Neural progenitor cell (in vitro differentiated cells): ENCODE measurements at regions not wholly inside any gene's neighbourhood (a gene's known extent, or its start where the extent isn't known, plus 50 kb on each side); places are given as distances from the start of the nearest gene placed in this dataset.

Experiments used
- DNase-seq: peaks from one replicate; pipeline ENCODE4 v3.0.0-alpha.2; 2016; ENCODE audit warnings: low spot score
- H2AFZ ChIP-seq: fragments of 200-600 bp; sonication (generic); replicated peaks from 2 replicates; pipeline ENCODE4 v1.6.1; 2016; ENCODE audit warnings: antibody characterized with exemption
- H3F3A ChIP-seq: fragments of 200-600 bp; sonication (generic); 2 replicates; pipeline ENCODE4 v1.6.1; 2016; ENCODE audit warnings: antibody characterized with exemption, low read depth
- H3K27ac ChIP-seq: fragments of 200-600 bp; sonication (generic); 2 replicates; pipeline ENCODE4 v1.5.1; 2016; ENCODE audit warnings: mild to moderate bottlenecking
- H3K27me3 ChIP-seq: fragments of 200-600 bp; sonication (generic); 2 replicates; pipeline ENCODE4 v1.6.1; 2016; ENCODE audit warnings: mild to moderate bottlenecking, moderate library complexity
- H3K36me3 ChIP-seq: fragments of 200-600 bp; sonication (generic); 2 replicates; pipeline ENCODE4 v1.5.1; 2016
- H3K4me1 ChIP-seq: fragments of 200-600 bp; sonication (generic); 2 replicates; pipeline ENCODE4 v1.6.1; 2016; ENCODE audit warnings: mixed run types
- H3K4me2 ChIP-seq: fragments of 200-600 bp; sonication (generic); 2 replicates; pipeline ENCODE4 v1.6.1; 2016
- H3K4me3 ChIP-seq: fragments of 200-600 bp; sonication (generic); 2 replicates; pipeline ENCODE4 v1.5.1; 2016
- H3K79me2 ChIP-seq: fragments of 200-600 bp; sonication (generic); 2 replicates; pipeline ENCODE4 v1.6.1; 2016; ENCODE audit warnings: low read depth
- H3K9ac ChIP-seq: fragments of 200-600 bp; sonication (generic); 2 replicates; pipeline ENCODE4 v1.6.1; 2016
- H3K9me3 ChIP-seq: fragments of 200-600 bp; sonication (generic); 2 replicates; pipeline ENCODE4 v1.5.1; 2016; ENCODE audit warnings: low read depth
- H4K20me1 ChIP-seq: fragments of 200-600 bp; sonication (generic); 2 replicates; pipeline ENCODE4 v1.6.1; 2016; ENCODE audit warnings: low read depth
- H3K27ac Mint-ChIP-seq: 3 replicates; pipeline ENCODE4 v1.8.0; 2021; ENCODE audit warnings: mixed read lengths
- H3K27me3 Mint-ChIP-seq: 2 replicates; pipeline ENCODE4 v1.8.0; 2022; ENCODE audit warnings: low read depth, mild to moderate bottlenecking, inconsistent platforms, moderate library complexity, mixed read lengths; ENCODE audit not compliant: insufficient read depth
- H3K36me3 Mint-ChIP-seq: 3 replicates; pipeline ENCODE4 v1.8.0; 2021; ENCODE audit warnings: mixed read lengths
- H3K4me1 Mint-ChIP-seq: 3 replicates; pipeline ENCODE4 v1.8.0; 2021; ENCODE audit warnings: mixed read lengths
- H3K4me3 Mint-ChIP-seq: 3 replicates; pipeline ENCODE4 v1.8.0; 2021; ENCODE audit warnings: mild to moderate bottlenecking, moderate library complexity, mixed read lengths
- H3K9me3 Mint-ChIP-seq: 3 replicates; pipeline ENCODE4 v1.8.0; 2020; ENCODE audit warnings: mixed read lengths
- EZH2 ChIP-seq: fragments of 200-600 bp; sonication (generic); IDR thresholded peaks from 2 replicates; pipeline ENCODE4 v1.6.1; 2017; ENCODE audit warnings: antibody characterized with exemption, mild to moderate bottlenecking, moderate library complexity
- EZH2phosphoT487 ChIP-seq: fragments of 200-600 bp; sonication (generic); IDR thresholded peaks from 2 replicates; pipeline ENCODE4 v1.6.1; 2017; ENCODE audit warnings: antibody characterized with exemption
- TF ChIP-seq, protein P1 (sequence below): fragments of 200-600 bp; sonication (generic); IDR thresholded peaks from 2 replicates; pipeline ENCODE4 v1.5.1; 2017; ENCODE audit warnings: antibody characterized with exemption, mild to moderate bottlenecking

DNA sequence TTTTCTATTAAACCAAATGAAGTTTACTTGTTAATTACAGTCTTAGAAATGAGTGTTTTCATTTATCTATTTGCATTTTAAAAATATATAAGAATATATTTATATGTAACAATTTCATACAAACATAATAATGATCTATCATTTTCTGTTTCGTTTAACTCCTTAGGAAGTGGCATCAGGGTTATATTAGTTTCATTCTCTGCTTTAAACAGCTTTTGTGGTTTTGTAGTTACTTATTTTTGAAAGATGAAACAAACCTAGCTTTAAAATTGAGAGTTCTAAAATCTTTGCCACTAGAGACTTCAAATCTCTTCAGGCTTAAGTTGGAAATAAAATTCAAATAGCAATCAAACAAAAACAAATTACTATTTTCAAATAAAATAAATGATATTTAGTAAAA is 2110.6 kb downstream of the MRPL39 start:
- H3K27ac ChIP-seq: no peak overlapping the region
- no peak overlapping the region for H3K9ac ChIP-seq
- Mint-ChIP-seq H3K27ac (no peak overlapping the region), H3K36me3 (no peaks in the 10 kb centered on the region), H3K4me1 (no peaks in the 10 kb centered on the region), H3K27me3 (no peaks in the 10 kb centered on the region), H3K4me3 (no peak overlapping the region), H3K9me3 (peaks cover 5% of the 10 kb centered on the region)
- no peak overlapping the region for H3K4me3 ChIP-seq
- H3K4me1 ChIP-seq: no peaks in the 10 kb centered on the region
- H4K20me1 ChIP-seq: no peaks in the 10 kb centered on the region
- TF ChIP-seq EZH2: no peak
- TF ChIP-seq, protein P1, sequence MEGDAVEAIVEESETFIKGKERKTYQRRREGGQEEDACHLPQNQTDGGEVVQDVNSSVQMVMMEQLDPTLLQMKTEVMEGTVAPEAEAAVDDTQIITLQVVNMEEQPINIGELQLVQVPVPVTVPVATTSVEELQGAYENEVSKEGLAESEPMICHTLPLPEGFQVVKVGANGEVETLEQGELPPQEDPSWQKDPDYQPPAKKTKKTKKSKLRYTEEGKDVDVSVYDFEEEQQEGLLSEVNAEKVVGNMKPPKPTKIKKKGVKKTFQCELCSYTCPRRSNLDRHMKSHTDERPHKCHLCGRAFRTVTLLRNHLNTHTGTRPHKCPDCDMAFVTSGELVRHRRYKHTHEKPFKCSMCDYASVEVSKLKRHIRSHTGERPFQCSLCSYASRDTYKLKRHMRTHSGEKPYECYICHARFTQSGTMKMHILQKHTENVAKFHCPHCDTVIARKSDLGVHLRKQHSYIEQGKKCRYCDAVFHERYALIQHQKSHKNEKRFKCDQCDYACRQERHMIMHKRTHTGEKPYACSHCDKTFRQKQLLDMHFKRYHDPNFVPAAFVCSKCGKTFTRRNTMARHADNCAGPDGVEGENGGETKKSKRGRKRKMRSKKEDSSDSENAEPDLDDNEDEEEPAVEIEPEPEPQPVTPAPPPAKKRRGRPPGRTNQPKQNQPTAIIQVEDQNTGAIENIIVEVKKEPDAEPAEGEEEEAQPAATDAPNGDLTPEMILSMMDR: no peak
- no peak for TF ChIP-seq EZH2phosphoT487
- H3F3A ChIP-seq: no peaks in the 10 kb centered on the region
- no peak overlapping the region for H2AFZ ChIP-seq
- H3K36me3 ChIP-seq: no peaks in the 10 kb centered on the region
- H3K4me2 ChIP-seq: no peak overlapping the region
- no peaks in the 10 kb centered on the region for H3K27me3 ChIP-seq
- no peaks in the 10 kb centered on the region for H3K9me3 ChIP-seq
- no peaks in the 10 kb centered on the region for H3K79me2 ChIP-seq
- no peak for DNase-seq

DNA sequence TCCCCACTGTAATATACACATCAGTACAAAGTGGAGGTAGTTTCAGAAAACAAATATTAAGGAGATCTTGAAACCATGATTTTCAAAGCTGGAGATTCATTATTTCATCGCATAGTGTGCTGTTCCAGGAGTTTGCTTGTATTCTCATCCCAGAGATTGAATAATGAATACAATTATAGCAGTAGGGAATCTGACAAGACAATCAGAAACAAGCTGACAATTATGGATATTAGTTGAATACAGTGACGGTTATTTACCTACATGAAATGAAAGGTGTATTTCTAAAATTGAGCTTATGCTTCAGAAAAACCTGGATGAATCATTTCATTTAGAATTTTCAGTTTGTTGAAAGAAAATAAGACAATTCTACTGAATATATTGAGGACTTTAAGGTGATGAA is 2119.0 kb downstream of the MRPL39 start:
- no peak for DNase-seq
- Mint-ChIP-seq H3K27ac (no peak overlapping the region), H3K27me3 (peaks cover 2% of the 10 kb centered on the region), H3K36me3 (no peaks in the 10 kb centered on the region), H3K4me1 (peaks cover 2% of the 10 kb centered on the region), H3K4me3 (no peak overlapping the region), H3K9me3 (peaks cover 6% of the 10 kb centered on the region)
- Histone ChIP-seq H3K27me3 (no peaks in the 10 kb centered on the region), H3F3A (no peaks in the 10 kb centered on the region), H3K9ac (no peak overlapping the region), H4K20me1 (no peaks in the 10 kb centered on the region), H3K36me3 (no peaks in the 10 kb centered on the region), H3K9me3 (no peaks in the 10 kb centered on the region), H3K79me2 (no peaks in the 10 kb centered on the region), H3K27ac (no peak overlapping the region), H2AFZ (no peak overlapping the region), H3K4me2 (no peak overlapping the region), H3K4me3 (no peak overlapping the region), H3K4me1 (no peaks in the 10 kb centered on the region)
- TF ChIP-seq, protein P1: no peak
- TF ChIP-seq EZH2phosphoT487: no peak
- no peak for TF ChIP-seq EZH2

DNA sequence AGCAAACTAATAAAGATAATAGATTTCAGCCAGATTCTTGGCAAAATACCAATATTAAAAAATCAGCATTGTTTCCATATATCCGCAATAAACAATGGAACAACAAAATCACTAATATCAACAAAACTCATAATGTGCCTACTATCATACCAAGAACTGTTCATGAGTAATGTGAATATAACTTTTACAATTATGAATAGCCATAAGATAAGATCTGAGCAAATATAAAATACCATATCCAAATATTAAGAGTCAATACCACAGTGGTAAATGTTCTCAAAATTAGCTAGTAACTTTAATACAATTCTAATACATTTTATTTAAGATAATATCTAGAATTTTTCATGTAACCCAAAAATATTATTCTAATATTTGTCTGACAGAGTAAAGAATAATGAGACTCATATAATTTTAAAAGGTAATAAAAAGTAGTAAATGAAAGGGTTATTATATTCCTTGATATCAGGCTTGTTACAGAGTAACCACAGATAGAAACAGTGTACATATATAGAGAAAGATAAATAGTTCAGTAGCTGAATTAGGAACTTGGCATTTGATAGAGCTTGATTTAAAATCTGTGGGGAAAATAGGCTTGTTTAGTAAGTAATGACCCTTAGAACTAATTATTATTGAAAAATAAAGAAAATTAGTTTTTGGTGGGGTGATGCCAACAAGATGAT is 2126.6 kb downstream of the MRPL39 start:
- no peaks in the 10 kb centered on the region for H3K9me3 Mint-ChIP-seq
- H3K27ac Mint-ChIP-seq: no peak overlapping the region
- TF ChIP-seq, protein P1: no peak
- TF ChIP-seq EZH2 (no peak), EZH2phosphoT487 (no peak)

More for the DNA sequence above, 2126.6 kb downstream of the MRPL39 start:
- DNase-seq: no peak
- no peaks in the 10 kb centered on the region for H3K4me1 ChIP-seq
- no peaks in the 10 kb centered on the region for H3K79me2 ChIP-seq
- H3K27ac ChIP-seq: no peak overlapping the region
- Mint-ChIP-seq H3K4me3 (no peak overlapping the region), H3K36me3 (no peaks in the 10 kb centered on the region), H3K4me1 (no peaks in the 10 kb centered on the region), H3K27me3 (no peaks in the 10 kb centered on the region)
- H4K20me1 ChIP-seq: no peaks in the 10 kb centered on the region
- H3K9ac ChIP-seq: no peak overlapping the region
- H2AFZ ChIP-seq: no peak overlapping the region
- no peaks in the 10 kb centered on the region for H3K27me3 ChIP-seq
- no peak overlapping the region for H3K4me3 ChIP-seq
- H3K36me3 ChIP-seq: no peaks in the 10 kb centered on the region
- no peak overlapping the region for H3K4me2 ChIP-seq
- no peaks in the 10 kb centered on the region for H3F3A ChIP-seq
- H3K9me3 ChIP-seq: no peaks in the 10 kb centered on the region
